ENCODE measurements at regions not wholly inside any gene's neighbourhood (a gene's known extent, or its start where the extent isn't known, plus 50 kb on each side); places are given as distances from the start of the nearest gene placed in this dataset.
"Not testable (repeated sequence)": the region's sequence is repeated elsewhere in the genome, so short reads cannot be mapped to it uniquely, and the experiment has no call there.

DNA sequence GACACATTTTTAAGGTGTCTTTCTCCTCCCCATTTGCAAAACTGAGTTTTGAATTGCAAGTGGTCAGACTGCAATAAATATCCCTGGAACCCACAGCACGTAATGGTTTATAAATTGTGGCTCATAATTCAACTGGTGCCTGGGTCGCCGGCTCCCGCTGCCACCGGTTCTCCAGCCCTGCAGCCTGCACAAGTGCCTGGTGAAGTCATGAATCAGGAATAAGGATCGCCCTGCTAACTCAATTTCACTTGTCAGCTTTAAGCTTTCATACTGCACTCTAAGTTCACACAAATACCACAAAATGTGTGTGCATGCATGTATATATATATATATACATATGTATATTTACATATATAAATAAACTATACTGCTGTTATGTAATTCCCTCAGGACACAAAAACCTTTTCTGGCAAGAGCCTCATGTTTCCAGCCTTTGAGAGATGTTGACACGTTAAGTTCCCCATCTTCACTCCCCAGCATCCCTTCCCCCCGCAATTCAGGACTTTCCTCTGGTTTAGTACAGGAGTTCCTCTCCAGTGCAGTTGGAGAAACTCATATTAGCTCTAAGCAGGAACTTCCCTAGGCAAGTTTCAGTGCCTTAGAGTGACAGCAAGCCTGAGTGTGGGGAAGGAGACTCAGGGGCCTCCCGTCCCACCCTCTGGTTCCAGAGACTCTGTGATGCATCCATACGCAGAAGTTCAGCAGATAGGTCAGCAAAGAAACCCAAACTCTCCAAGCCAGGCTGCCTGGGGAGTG is 129.2 kb upstream of the UNC5B start:
- DNase-seq (ENCODE audit: low read depth) = no peak

- DNase-seq (ENCODE audit: low read depth) = no peak
These were observed 128.7 kb upstream of the UNC5B start for GRCh38 chr10:71083716-71083975.

GRCh38 chr10:71084061-71084817 is 128.1 kb upstream of the UNC5B start:
- no peak for DNase-seq (ENCODE audit: low read depth)

- DNase-seq (ENCODE audit: low read depth) = no peak
These were observed 127.6 kb upstream of the UNC5B start for GRCh38 chr10:71084818-71085126.

GRCh38 chr10:71085689-71086438 is 126.5 kb upstream of the UNC5B start:
- DNase-seq (ENCODE audit: low read depth) = no peak

DNA sequence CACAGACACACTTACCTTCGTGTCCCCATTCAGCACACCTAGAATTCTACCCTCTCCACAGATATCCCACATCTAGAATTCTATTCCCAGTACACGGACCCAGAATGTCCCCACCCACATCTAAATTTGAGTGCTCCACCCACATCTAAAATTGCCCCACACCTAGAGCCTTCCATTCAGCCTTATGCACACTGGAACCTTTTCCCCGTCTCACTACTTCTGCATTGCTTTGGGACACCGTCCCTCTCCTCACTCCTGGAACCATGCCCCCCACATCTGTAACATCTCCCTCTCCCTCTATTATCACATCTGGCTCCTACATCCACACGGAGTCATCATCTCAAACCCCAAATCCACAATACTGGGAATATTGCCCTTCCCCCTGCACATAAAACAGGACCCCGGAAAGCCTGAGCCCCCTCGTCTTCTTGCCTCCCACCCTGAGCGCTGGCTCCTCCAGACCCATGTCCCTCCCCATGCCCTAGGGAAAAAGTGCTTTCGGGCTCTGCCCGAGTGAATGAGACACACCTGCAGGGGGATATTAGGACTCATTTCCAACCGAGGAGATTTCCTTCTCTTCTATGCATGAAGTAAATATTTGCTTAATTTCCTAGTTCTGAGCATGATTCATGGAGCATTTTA is 125.8 kb upstream of the UNC5B start:
- no peak for DNase-seq (ENCODE audit: low read depth)

DNA sequence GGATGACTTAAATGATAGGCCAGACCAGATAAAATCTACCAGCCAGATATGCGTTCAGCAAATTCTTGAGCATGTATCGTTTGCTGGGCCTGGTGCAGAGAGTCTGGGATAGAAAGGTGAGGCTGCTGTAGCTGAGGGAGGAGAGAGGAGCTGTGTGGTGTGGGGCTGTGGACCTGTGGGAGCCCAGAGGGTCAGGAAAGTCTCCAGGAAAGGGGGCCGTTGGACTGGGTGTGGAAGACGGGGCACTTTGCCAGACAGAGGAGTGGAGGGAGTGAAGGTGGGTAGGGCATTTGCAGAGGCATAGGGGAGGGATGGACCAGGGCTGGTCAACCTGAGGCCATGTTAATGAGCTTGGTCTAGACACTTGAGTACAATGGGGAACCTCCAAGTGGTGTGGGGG is 124.7 kb upstream of the UNC5B start:
- no peak for DNase-seq (ENCODE audit: low read depth)

DNA sequence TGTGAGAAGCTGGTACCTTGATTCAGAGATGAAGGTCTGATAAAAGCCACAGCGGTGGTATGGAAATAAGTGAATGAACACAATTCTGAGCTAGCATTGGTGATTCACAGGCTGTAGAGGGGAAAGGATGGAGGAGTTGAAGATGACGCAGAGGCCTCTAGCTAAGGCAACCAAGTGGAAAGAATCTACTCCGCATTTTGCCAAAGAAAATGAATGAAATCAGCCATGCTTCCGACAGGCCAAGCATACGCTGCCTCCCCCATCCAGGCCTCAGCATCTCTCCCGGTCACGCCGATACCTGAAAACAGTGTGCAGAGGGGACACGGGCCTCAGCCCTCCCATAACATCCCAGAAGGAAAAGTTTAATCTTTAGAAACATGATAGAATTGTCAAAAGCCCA is 124.3 kb upstream of the UNC5B start:
- DNase-seq (ENCODE audit: low read depth) = peak; percentile 53

- DNase-seq (ENCODE audit: low read depth) = not testable (repeated sequence)
These were observed 123.8 kb upstream of the UNC5B start for GRCh38 chr10:71088578-71088977.

DNA sequence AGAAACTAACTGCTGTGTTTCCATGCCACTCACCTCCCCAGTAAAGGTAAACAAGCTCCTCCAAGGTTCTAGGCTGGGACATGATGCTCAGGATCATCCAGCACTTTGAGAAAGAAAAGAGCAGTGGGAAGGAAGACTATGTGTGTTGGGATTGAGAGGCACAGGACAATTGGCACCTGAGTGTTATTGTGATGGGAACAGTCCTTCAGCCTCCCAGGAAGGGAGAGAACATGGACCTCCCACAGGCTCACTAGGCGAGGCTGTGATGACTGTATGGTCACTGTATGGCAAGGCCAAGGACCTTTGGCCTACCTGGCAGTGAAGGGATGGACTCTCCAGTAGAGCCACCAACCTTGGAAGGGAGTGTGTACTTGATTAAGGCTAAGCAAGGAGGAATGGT is 123.2 kb upstream of the UNC5B start:
- DNase-seq (ENCODE audit: low read depth) = no peak

DNA sequence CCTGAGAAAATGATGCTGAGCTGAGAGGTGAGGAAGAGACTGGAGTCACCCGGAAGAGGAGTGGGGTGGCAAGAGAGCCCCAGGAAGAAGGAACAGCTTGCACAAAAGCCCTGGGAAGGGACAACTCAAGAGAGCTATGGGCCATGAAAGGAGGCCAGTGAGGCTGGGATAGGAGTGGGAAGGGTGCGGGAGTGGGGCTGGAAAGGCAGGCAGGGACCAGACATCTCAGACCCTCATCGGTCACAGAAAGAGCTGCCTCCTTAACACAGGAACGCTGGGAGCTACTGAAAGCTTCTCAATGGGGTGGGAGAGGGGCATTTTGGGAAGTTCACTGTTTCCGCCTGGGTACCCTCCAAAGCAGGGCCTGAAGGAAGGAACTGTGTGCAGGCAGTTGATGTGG is 122.0 kb upstream of the UNC5B start:
- DNase-seq (ENCODE audit: low read depth) = no peak

GRCh38 chr10:71090801-71091200 is 121.6 kb upstream of the UNC5B start:
- DNase-seq (ENCODE audit: low read depth) = no peak

- no peak for DNase-seq (ENCODE audit: low read depth)
These were observed 119.5 kb upstream of the UNC5B start for GRCh38 chr10:71092812-71093401.

DNA sequence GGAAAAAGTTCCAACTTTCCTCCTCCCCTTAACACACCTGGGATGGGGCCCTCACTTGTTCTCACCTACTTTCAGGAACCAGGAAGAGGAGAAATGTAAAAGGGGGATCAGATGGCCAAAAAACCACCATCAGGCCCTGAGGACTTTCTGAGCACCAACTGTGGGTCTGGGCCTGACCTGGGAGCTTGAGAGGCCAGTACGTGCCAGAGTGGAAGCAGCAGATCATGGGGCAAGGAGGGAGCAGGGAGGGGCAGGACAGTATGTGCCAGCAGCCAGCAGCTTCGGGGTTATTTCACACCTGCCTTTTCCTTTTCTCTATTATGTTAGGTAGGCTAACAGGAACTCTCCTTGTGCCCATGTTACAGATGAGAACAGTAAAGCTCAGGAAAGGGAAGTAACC is 118.8 kb upstream of the UNC5B start:
- no peak for DNase-seq (ENCODE audit: low read depth)

DNA sequence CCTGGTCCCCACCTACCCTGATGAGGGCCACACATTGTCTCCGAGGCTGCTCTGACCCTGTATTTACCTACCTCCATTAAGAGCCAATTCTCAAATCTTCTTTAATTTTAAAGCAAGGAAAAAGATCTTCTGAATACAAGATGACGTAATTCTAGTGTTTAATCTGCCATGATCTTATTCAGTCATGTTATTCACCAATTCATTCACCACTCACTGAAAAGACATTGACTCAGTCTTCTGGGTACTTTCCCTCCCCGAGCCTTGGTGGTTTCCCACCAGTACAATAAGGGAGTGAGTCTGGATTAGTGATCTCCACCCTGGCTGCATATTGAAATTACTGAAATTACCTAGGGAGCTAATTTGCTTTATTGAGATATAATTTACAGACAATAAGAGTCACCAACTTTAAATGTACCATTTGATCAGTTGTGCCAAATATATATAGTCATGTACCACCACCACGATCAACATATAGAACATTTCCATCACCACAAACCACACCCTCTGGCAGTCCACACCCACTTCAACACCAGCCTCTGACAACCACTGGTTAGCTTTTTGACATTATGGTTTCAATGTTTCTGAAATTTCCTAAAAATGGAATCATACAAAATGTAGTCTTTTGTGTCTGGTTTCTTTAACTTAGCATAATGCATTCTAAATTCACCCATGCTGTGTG is 117.5 kb upstream of the UNC5B start:
- DNase-seq (ENCODE audit: low read depth) = peak; percentile 25

- DNase-seq (ENCODE audit: low read depth) = no peak
These were observed 112.5 kb upstream of the UNC5B start for GRCh38 chr10:71099731-71100361.

GRCh38 chr10:71103961-71104360 is 108.4 kb upstream of the UNC5B start:
- no peak for DNase-seq (ENCODE audit: low read depth)

- DNase-seq (ENCODE audit: low read depth) = not testable (repeated sequence)
These were observed 106.2 kb upstream of the UNC5B start for GRCh38 chr10:71106151-71106550.

GRCh38 chr10:71107117-71107516 is 105.3 kb upstream of the UNC5B start:
- DNase-seq (ENCODE audit: low read depth) = not testable (repeated sequence)

- DNase-seq (ENCODE audit: low read depth) = not testable (repeated sequence)
These were observed 104.3 kb upstream of the UNC5B start for GRCh38 chr10:71108042-71108441.

- no peak for DNase-seq (ENCODE audit: low read depth)
These were observed 100.1 kb upstream of the UNC5B start for GRCh38 chr10:71112138-71112785.
